Astrocyte (in vitro differentiated cells and primary cell): ENCODE measurements at regions not wholly inside any gene's neighbourhood (a gene's known extent, or its start where the extent isn't known, plus 50 kb on each side); places are given as distances from the start of the nearest gene placed in this dataset.

ENCODE experiments used
- DNase-seq: peaks from one replicate; pipeline ENCODE4 v3.0.0-alpha.2; 2010; ENCODE audit warnings: low read depth
- FAIRE-seq: peaks from 2 replicates; lab custom pipeline; 2011; peaks lifted over from hg19 to GRCh38; lab: Jason Lieb, UNC
- H2AFZ ChIP-seq: 2 replicates; pipeline ENCODE4 v1.6.0; 2012; ENCODE audit warnings: low read depth, low read length, inconsistent platforms
- H3K27ac ChIP-seq: 2 replicates; pipeline ENCODE4 v1.5.1; 2011; ENCODE audit warnings: low read depth, low read length, inconsistent platforms
- H3K27me3 ChIP-seq: 2 replicates; pipeline ENCODE4 v1.6.0; 2011; ENCODE audit warnings: low read length, inconsistent platforms; ENCODE audit not compliant: insufficient read depth
- H3K36me3 ChIP-seq: 2 replicates; pipeline ENCODE4 v1.5.1; 2011; ENCODE audit warnings: low read length, inconsistent platforms; ENCODE audit not compliant: insufficient read depth
- H3K4me1 ChIP-seq: 2 replicates; pipeline ENCODE4 v1.5.1; 2011; ENCODE audit warnings: low read length, inconsistent platforms; ENCODE audit not compliant: insufficient read depth
- H3K4me2 ChIP-seq: 2 replicates; pipeline ENCODE4 v1.6.0; 2012; ENCODE audit warnings: low read length, inconsistent platforms
- H3K4me3 ChIP-seq: 2 replicates; pipeline ENCODE4 v1.5.1; 2011; ENCODE audit warnings: low read depth, mild to moderate bottlenecking, low read length, inconsistent platforms; ENCODE audit not compliant: insufficient read depth
- H3K79me2 ChIP-seq: 2 replicates; pipeline ENCODE4 v1.6.0; 2012; ENCODE audit warnings: mild to moderate bottlenecking, low read length, inconsistent platforms; ENCODE audit not compliant: insufficient read depth
- H3K9ac ChIP-seq: 2 replicates; pipeline ENCODE4 v1.6.0; 2012; ENCODE audit warnings: mild to moderate bottlenecking, low read length, inconsistent platforms
- H3K9me3 ChIP-seq: 2 replicates; pipeline ENCODE4 v1.5.1; 2012; ENCODE audit warnings: low read depth, mild to moderate bottlenecking, low read length, inconsistent platforms; ENCODE audit not compliant: insufficient read depth
- H4K20me1 ChIP-seq: 2 replicates; pipeline ENCODE4 v1.6.0; 2012; ENCODE audit warnings: low read length, inconsistent platforms; ENCODE audit not compliant: insufficient read depth
- H3K27ac Mint-ChIP-seq: one replicate; pipeline ENCODE4 v1.8.0; 2021; ENCODE audit warnings: mild to moderate bottlenecking, mixed read lengths; ENCODE audit not compliant: unreplicated experiment
- H3K27me3 Mint-ChIP-seq: one replicate; pipeline ENCODE4 v1.8.0; 2021; ENCODE audit warnings: low read depth, mixed read lengths; ENCODE audit not compliant: unreplicated experiment
- H3K36me3 Mint-ChIP-seq: one replicate; pipeline ENCODE4 v1.8.0; 2021; ENCODE audit warnings: low read depth, mixed read lengths; ENCODE audit not compliant: unreplicated experiment
- H3K4me1 Mint-ChIP-seq: one replicate; pipeline ENCODE4 v1.8.0; 2021; ENCODE audit warnings: low read depth, mixed read lengths; ENCODE audit not compliant: unreplicated experiment
- H3K4me3 Mint-ChIP-seq: one replicate; pipeline ENCODE4 v1.8.0; 2021; ENCODE audit warnings: mild to moderate bottlenecking, moderate library complexity, mixed read lengths; ENCODE audit not compliant: unreplicated experiment
- H3K9me3 Mint-ChIP-seq: one replicate; pipeline ENCODE4 v1.8.0; 2021; ENCODE audit warnings: mild to moderate bottlenecking, mixed read lengths; ENCODE audit not compliant: unreplicated experiment
- EZH2 ChIP-seq: IDR thresholded peaks from 2 replicates; pipeline ENCODE4 v1.6.1; 2012; ENCODE audit warnings: mild to moderate bottlenecking, low read length, inconsistent platforms; ENCODE audit not compliant: insufficient read depth
- TF ChIP-seq, protein P1 (sequence below): IDR thresholded peaks from 2 replicates; pipeline ENCODE4 v1.5.1; 2011; ENCODE audit warnings: low read depth, mild to moderate bottlenecking, inconsistent platforms, low read length, moderate library complexity; ENCODE audit not compliant: insufficient read depth

DNA sequence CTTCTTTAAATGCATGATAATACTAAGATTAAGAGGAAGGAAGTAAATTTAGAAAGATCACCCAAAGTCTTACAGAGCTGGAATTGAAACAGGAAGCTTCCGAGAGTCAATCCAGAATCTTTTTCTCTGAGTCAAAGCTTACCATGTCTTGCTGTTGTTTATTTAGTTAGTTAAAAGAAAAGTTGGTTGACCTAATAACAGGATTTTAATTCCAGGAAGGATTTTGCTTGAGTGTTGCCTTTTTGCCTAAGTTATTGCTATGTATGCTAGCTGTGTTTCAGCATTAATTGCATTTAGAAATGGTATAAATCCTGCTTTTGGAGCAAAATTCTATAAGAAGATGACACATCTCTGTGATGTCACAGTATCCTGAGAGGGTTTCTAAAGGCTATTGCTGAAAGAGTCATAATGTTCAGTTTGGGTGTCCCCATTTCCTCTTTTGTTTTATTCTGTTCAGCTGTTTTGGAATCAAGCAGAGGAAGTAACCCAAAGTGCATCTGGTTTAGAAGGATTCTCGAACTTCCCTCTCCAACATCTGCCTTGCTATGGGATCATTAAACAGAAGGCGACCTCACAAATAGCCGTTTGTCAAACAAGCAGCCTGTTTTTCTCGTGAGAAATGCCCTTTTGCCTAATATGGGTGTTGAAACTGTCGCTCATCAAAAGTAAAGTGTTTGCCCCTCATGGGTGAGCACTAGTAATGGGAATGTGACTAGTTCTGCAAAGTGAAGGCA lies 271.5 kb upstream of the MMADHC start:
- H3K9me3 Mint-ChIP-seq: peaks cover 4% of the 10 kb centered on the region
- H3K27ac ChIP-seq: no peak overlapping the region
- no peaks in the 10 kb centered on the region for H3K9me3 ChIP-seq
- H3K4me1 Mint-ChIP-seq: peaks cover 30% of the 10 kb centered on the region
- DNase-seq: peak; percentile 41
- no peaks in the 10 kb centered on the region for H3K36me3 Mint-ChIP-seq
- peaks cover 18% of the 10 kb centered on the region for H3K4me1 ChIP-seq
- no peak overlapping the region for H2AFZ ChIP-seq
- H3K79me2 ChIP-seq: no peaks in the 10 kb centered on the region
- peak overlapping the region; percentile 64 for H3K27ac Mint-ChIP-seq
- no peak for TF ChIP-seq EZH2
- TF ChIP-seq, protein P1, sequence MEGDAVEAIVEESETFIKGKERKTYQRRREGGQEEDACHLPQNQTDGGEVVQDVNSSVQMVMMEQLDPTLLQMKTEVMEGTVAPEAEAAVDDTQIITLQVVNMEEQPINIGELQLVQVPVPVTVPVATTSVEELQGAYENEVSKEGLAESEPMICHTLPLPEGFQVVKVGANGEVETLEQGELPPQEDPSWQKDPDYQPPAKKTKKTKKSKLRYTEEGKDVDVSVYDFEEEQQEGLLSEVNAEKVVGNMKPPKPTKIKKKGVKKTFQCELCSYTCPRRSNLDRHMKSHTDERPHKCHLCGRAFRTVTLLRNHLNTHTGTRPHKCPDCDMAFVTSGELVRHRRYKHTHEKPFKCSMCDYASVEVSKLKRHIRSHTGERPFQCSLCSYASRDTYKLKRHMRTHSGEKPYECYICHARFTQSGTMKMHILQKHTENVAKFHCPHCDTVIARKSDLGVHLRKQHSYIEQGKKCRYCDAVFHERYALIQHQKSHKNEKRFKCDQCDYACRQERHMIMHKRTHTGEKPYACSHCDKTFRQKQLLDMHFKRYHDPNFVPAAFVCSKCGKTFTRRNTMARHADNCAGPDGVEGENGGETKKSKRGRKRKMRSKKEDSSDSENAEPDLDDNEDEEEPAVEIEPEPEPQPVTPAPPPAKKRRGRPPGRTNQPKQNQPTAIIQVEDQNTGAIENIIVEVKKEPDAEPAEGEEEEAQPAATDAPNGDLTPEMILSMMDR: no peak
- no peaks in the 10 kb centered on the region for H4K20me1 ChIP-seq
- H3K27me3 ChIP-seq: no peaks in the 10 kb centered on the region
- no peaks in the 10 kb centered on the region for H3K27me3 Mint-ChIP-seq
- FAIRE-seq: peak; percentile 63
- no peaks in the 10 kb centered on the region for H3K36me3 ChIP-seq
- H3K4me3 Mint-ChIP-seq: no peak overlapping the region
- H3K9ac ChIP-seq: no peak overlapping the region
- peak overlapping the region; percentile 32 for H3K4me2 ChIP-seq
- H3K4me3 ChIP-seq: no peak overlapping the region

DNA sequence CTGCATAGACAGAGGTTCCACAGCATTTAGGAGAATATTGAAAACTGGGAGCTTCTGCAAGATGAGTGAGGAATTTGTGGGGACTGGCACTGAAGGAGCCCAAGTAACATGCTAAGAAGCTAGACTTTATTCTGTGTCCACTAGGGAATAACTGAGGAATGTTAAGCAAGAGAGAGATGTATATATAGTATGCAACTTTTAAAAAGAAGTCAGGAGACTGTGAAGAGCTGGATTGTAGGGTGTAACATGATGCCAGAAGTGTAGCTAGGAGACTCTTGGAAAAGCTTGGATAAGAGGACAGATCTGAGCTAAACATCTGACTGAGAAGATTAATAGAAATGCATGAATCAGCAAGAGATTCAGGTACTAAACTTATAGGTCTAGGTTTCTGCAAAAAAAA lies 270.6 kb upstream of the MMADHC start:
- no peaks in the 10 kb centered on the region for H3K27me3 Mint-ChIP-seq
- no peak overlapping the region for H3K27ac ChIP-seq

More for the DNA sequence above, 270.6 kb upstream of the MMADHC start:
- peaks cover 18% of the 10 kb centered on the region for H3K4me1 ChIP-seq
- no peak for TF ChIP-seq EZH2
- TF ChIP-seq, protein P1: no peak
- H3K36me3 ChIP-seq: no peaks in the 10 kb centered on the region
- H3K9ac ChIP-seq: no peak overlapping the region
- no peak overlapping the region for H3K4me3 ChIP-seq
- peak overlapping the region; percentile 32 for H3K4me2 ChIP-seq
- Mint-ChIP-seq H3K36me3 (no peaks in the 10 kb centered on the region), H3K9me3 (peaks cover 3% of the 10 kb centered on the region), H3K27ac (no peak overlapping the region), H3K4me1 (peaks cover 30% of the 10 kb centered on the region), H3K4me3 (no peak overlapping the region)
- H4K20me1 ChIP-seq: no peaks in the 10 kb centered on the region
- H2AFZ ChIP-seq: no peak overlapping the region
- FAIRE-seq (no peak), DNase-seq (peak; percentile 36)
- H3K27me3 ChIP-seq: no peaks in the 10 kb centered on the region
- H3K79me2 ChIP-seq: no peaks in the 10 kb centered on the region
- no peaks in the 10 kb centered on the region for H3K9me3 ChIP-seq
